A549 (cell line): ENCODE measurements at regions not wholly inside any gene's neighbourhood (a gene's known extent, or its start where the extent isn't known, plus 50 kb on each side); places are given as distances from the start of the nearest gene placed in this dataset.

Experiments used
- ATAC-seq, 2 experiments: fragments of 200-7000 bp in 1 of 2; fragments of >200 bp in 1 of 2; cut with Nextera tagmentation in 1 of 2; cut with Tn5 transposase in 1 of 2; 3 replicates each; pipeline versions ENCODE4 v1.8.0 to v1.9.1; 2018 to 2020; ENCODE audit warnings: mild to moderate bottlenecking in 1 of 2, moderate library complexity in 1 of 2
- CTCF ChIA-PET: fragments of 300-600 bp; sonication (Branson Sonifier 250); formaldehyde crosslinking; extraction: SDS; loops from one replicate; lab custom pipeline; 2021; ENCODE audit warnings: antibody characterized with exemption, inconsistent platforms; lab: Yijun Ruan, JAX
- POLR2A ChIA-PET: fragments of 350-600 bp; formaldehyde crosslinking; extraction: SDS; loops from one replicate; lab custom pipeline; 2021; ENCODE audit warnings: antibody characterized with exemption, inconsistent platforms; lab: Yijun Ruan, JAX
- DNase-seq, 2 experiments: peaks; one replicate each; pipeline versions ENCODE4 v3.0.0 to v3.0.0-alpha.2; 2011 to 2016; ENCODE audit warnings: low read depth in 1 of 2, low spot score in 1 of 2
- FAIRE-seq: peaks from 2 replicates; lab custom pipeline; 2011; peaks lifted over from hg19 to GRCh38; lab: Jason Lieb, UNC
- H3K27ac ChIP-seq, 2 experiments: fragments of >200 bp; sonication (Bioruptor Twin); formaldehyde crosslinking; 3 replicates each; pipeline ENCODE4 v1.5.1; 2016 to 2017
- H3K4me1 ChIP-seq: fragments of >200 bp; sonication (Bioruptor Twin); formaldehyde crosslinking; 3 replicates; pipeline ENCODE4 v1.6.1; 2016
- H3K4me2 ChIP-seq: fragments of >200 bp; sonication (Bioruptor Twin); formaldehyde crosslinking; 3 replicates; pipeline ENCODE4 v1.6.1; 2016
- H3K4me3 ChIP-seq: fragments of >200 bp; sonication (Bioruptor Twin); formaldehyde crosslinking; 3 replicates; pipeline ENCODE4 v1.5.1; 2016
- H3K9me3 ChIP-seq: fragments of >200 bp; sonication (Bioruptor Twin); formaldehyde crosslinking; 3 replicates; pipeline ENCODE4 v1.6.1; 2016
- CEBPB ChIP-seq, 2 experiments: fragments of >200 bp in 1 of 2; sonication (Bioruptor Twin) in 1 of 2; formaldehyde crosslinking in 1 of 2; IDR thresholded peaks; 2 replicates each; pipeline ENCODE4 v1.6.1; 2012 to 2016
- FOSB ChIP-seq: fragments of 250-450 bp; sonication (Bioruptor Pico); IDR thresholded peaks from 2 replicates; pipeline ENCODE4 v1.5.0; 2020; ENCODE audit warnings: mild to moderate bottlenecking, moderate library complexity
- FOSL2 ChIP-seq, 2 experiments: fragments of 450-650 bp in 1 of 2; fragments of >200 bp in 1 of 2; sonication (Bioruptor Twin) in 1 of 2; formaldehyde crosslinking; IDR thresholded peaks; 2 replicates each; pipeline versions ENCODE4 v1.5.0 to v1.6.1; 2016 to 2020; ENCODE audit warnings: mild to moderate bottlenecking in 1 of 2, moderate library complexity in 1 of 2
- FOXS1 ChIP-seq: fragments of 250-450 bp; sonication (Bioruptor Pico); IDR thresholded peaks from 2 replicates; pipeline ENCODE4 v1.5.0; 2020; ENCODE audit warnings: mild to moderate bottlenecking, moderate library complexity
- HDAC2 ChIP-seq: fragments of 200-600 bp; sonication (generic); IDR thresholded peaks from 2 replicates; pipeline ENCODE4 v1.6.1; 2016
- HMGXB4 ChIP-seq: fragments of 250-450 bp; sonication (Bioruptor Pico); IDR thresholded peaks from 2 replicates; pipeline ENCODE4 v1.5.0; 2021; ENCODE audit warnings: mild to moderate bottlenecking, moderate library complexity, borderline replicate concordance
- HOXB13 ChIP-seq: fragments of 250-450 bp; sonication (Bioruptor Pico); IDR thresholded peaks from 2 replicates; pipeline ENCODE4 v1.5.0; 2020; ENCODE audit warnings: low read depth, mild to moderate bottlenecking, moderate library complexity
- JUNB ChIP-seq: fragments of >200 bp; sonication (Bioruptor Twin); formaldehyde crosslinking; IDR thresholded peaks from 2 replicates; pipeline ENCODE4 v1.6.1; 2016
- KDM5A ChIP-seq: fragments of 200-600 bp; sonication (generic); IDR thresholded peaks from 2 replicates; pipeline ENCODE4 v1.6.1; 2016; ENCODE audit warnings: antibody characterized with exemption, mild to moderate bottlenecking
- MAZ ChIP-seq: fragments of 150-350 bp; IDR thresholded peaks from 2 replicates; pipeline ENCODE4 v1.6.1; 2014; ENCODE audit warnings: antibody characterized with exemption, low read depth, low read length, borderline replicate concordance
- NPAS2 ChIP-seq: fragments of 250-450 bp; sonication (Bioruptor Pico); IDR thresholded peaks from 2 replicates; pipeline ENCODE4 v1.8.0; 2022; ENCODE audit warnings: mild to moderate bottlenecking, moderate library complexity, borderline replicate concordance
- POLR2A ChIP-seq: IDR thresholded peaks from 2 replicates; pipeline ENCODE4 v1.6.1; 2012; ENCODE audit warnings: mild to moderate bottlenecking, low read length
- RARB ChIP-seq: fragments of 250-450 bp; sonication (Bioruptor Pico); IDR thresholded peaks from 2 replicates; pipeline ENCODE4 v1.8.0; 2021; ENCODE audit warnings: mild to moderate bottlenecking, moderate library complexity
- SREBF2 ChIP-seq: fragments of 450-650 bp; IDR thresholded peaks from 2 replicates; pipeline ENCODE4 v1.6.1; 2014; ENCODE audit warnings: mild to moderate bottlenecking, moderate library complexity
- ZC3H11A ChIP-seq: fragments of 450-650 bp; IDR thresholded peaks from 2 replicates; pipeline ENCODE4 v1.6.1; 2014; ENCODE audit warnings: antibody characterized with exemption, mild to moderate bottlenecking
- ZNF302 ChIP-seq: fragments of 250-450 bp; sonication (Bioruptor Pico); IDR thresholded peaks from 2 replicates; pipeline ENCODE4 v1.9.0; 2021; ENCODE audit warnings: inconsistent platforms, mild to moderate bottlenecking, moderate library complexity
- WGBS: methylation state at CpG from one replicate; pipeline ENCODE4 v1.1.6; 2017; ENCODE audit errors: missing lambda C conversion rate; 5-methylcytosine and 5-hydroxymethylcytosine counted together
- TF ChIP-seq, protein P1 (sequence below): fragments of >200 bp; sonication (Bioruptor Twin); formaldehyde crosslinking; IDR thresholded peaks from 3 replicates; pipeline ENCODE4 v1.5.1; 2016
- TF ChIP-seq, protein P2 (sequence below): IDR thresholded peaks from 2 replicates; pipeline ENCODE4 v1.6.1; 2012; ENCODE audit warnings: low read depth, borderline replicate concordance
- TF ChIP-seq, protein P3 (sequence below): IDR thresholded peaks from 2 replicates; pipeline ENCODE4 v1.6.1; 2012

GRCh38 chr21:28731700-28732321 is 260.9 kb downstream of the LTN1 start:
- FAIRE-seq (no peak), DNase-seq (no peak), ATAC-seq (no peak)
- no peak overlapping the region for H3K4me3 ChIP-seq
- no peaks in the 10 kb centered on the region for H3K9me3 ChIP-seq
- ChIA-PET POLR2A (no interaction called here), CTCF (interaction anchor here (0.6 kb wide), 1 partner anchor 1666 kb away, joined by 3 read pairs; no protein-coding TSS in a partner anchor)
- H3K27ac ChIP-seq, result no peak overlapping the region
- WGBS, result 22% methylated on average over 6 of the region's 6 CpGs
- TF ChIP-seq ZC3H11A (no peak), NPAS2 (no peak), SREBF2 (no peak), FOSB (CRISPR knock-in tag) (no peak), ZNF302 (CRISPR knock-in tag) (no peak), POLR2A (no peak), FOXS1 (no peak), HOXB13 (CRISPR knock-in tag) (no peak), JUNB (no peak)
- TF ChIP-seq, protein P1, sequence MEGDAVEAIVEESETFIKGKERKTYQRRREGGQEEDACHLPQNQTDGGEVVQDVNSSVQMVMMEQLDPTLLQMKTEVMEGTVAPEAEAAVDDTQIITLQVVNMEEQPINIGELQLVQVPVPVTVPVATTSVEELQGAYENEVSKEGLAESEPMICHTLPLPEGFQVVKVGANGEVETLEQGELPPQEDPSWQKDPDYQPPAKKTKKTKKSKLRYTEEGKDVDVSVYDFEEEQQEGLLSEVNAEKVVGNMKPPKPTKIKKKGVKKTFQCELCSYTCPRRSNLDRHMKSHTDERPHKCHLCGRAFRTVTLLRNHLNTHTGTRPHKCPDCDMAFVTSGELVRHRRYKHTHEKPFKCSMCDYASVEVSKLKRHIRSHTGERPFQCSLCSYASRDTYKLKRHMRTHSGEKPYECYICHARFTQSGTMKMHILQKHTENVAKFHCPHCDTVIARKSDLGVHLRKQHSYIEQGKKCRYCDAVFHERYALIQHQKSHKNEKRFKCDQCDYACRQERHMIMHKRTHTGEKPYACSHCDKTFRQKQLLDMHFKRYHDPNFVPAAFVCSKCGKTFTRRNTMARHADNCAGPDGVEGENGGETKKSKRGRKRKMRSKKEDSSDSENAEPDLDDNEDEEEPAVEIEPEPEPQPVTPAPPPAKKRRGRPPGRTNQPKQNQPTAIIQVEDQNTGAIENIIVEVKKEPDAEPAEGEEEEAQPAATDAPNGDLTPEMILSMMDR, result no peak
- TF ChIP-seq, protein P2, sequence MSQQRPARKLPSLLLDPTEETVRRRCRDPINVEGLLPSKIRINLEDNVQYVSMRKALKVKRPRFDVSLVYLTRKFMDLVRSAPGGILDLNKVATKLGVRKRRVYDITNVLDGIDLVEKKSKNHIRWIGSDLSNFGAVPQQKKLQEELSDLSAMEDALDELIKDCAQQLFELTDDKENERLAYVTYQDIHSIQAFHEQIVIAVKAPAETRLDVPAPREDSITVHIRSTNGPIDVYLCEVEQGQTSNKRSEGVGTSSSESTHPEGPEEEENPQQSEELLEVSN, result no peak
- no peaks in the 10 kb centered on the region for H3K4me1 ChIP-seq
- no peak overlapping the region for H3K4me2 ChIP-seq

- CTCF ChIA-PET, result interaction anchor here (1.8 kb wide), 1 partner anchor 15 kb away, joined by 7 read pairs; no protein-coding TSS in a partner anchor
- Histone ChIP-seq H3K4me3 (no peak overlapping the region), H3K27ac (no peak overlapping the region), H3K4me1 (no peaks in the 10 kb centered on the region), H3K9me3 (no peaks in the 10 kb centered on the region), H3K4me2 (no peak overlapping the region)
- no peak for TF ChIP-seq KDM5A
- no peak for TF ChIP-seq MAZ
- WGBS, result 42% methylated on average over 6 of the region's 6 CpGs
- FAIRE-seq (no peak), ATAC-seq (no peak), DNase-seq (no peak)
- POLR2A ChIA-PET, result interaction anchor here (0.5 kb wide), 1 partner anchor 32 kb away, joined by 3 read pairs; no protein-coding TSS in a partner anchor
Measured at GRCh38 chr21:28729887-28730286, 262.8 kb downstream of the LTN1 start.

- FAIRE-seq (no peak), DNase-seq (no peak), ATAC-seq (no peak)
- ChIA-PET POLR2A (no interaction called here), CTCF (no interaction called here)
- 0% methylated on average over 1 of the region's 1 CpG for WGBS
- Histone ChIP-seq H3K9me3 (no peaks in the 10 kb centered on the region), H3K4me3 (no peak overlapping the region), H3K27ac (no peak overlapping the region), H3K4me1 (no peaks in the 10 kb centered on the region), H3K4me2 (no peak overlapping the region)
- no peak for TF ChIP-seq CEBPB (IDR thresholded peaks at IDR 0.05)
- TF ChIP-seq FOSL2 (IDR thresholded peaks at IDR 0.05), result no peak
- TF ChIP-seq FOSL2 (CRISPR knock-in tag; IDR thresholded peaks at IDR 0.05), result no peak
- no peak for TF ChIP-seq HDAC2
- TF ChIP-seq, protein P3, sequence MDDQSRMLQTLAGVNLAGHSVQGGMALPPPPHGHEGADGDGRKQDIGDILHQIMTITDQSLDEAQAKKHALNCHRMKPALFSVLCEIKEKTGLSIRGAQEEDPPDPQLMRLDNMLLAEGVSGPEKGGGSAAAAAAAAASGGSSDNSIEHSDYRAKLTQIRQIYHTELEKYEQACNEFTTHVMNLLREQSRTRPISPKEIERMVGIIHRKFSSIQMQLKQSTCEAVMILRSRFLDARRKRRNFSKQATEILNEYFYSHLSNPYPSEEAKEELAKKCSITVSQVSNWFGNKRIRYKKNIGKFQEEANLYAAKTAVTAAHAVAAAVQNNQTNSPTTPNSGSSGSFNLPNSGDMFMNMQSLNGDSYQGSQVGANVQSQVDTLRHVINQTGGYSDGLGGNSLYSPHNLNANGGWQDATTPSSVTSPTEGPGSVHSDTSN, result no peak
- no peak for TF ChIP-seq RARB
- TF ChIP-seq HMGXB4 (CRISPR knock-in tag), result no peak
- TF ChIP-seq FOXS1, result no peak
Measured at GRCh38 chr21:28727809-28728208, 264.9 kb downstream of the LTN1 start.
